NCI-H748 treated with DMSO at 0.1 percent for 48 hours (cell line): ENCODE measurements at regions not wholly inside any gene's neighbourhood (a gene's known extent, or its start where the extent isn't known, plus 50 kb on each side); places are given as distances from the start of the nearest gene placed in this dataset.
"Not testable (repeated sequence)": the region's sequence is repeated elsewhere in the genome, so short reads cannot be mapped to it uniquely, and the experiment has no call there.

Experiments used
- DNase-seq: peaks from one replicate; lab custom pipeline; 2025; lab: John Stamatoyannopoulos, UW

- DNase-seq: peak; percentile 83
Observed at GRCh38 chr20:16801919-16802651, 53.9 kb downstream of the OTOR start.

- DNase-seq: no peak
Observed at GRCh38 chr20:16802652-16802935, 54.4 kb downstream of the OTOR start.

- DNase-seq: peak; percentile 82
Observed at GRCh38 chr20:16803965-16804792, 56.0 kb downstream of the OTOR start.

GRCh38 chr20:16804793-16805187 lies 56.6 kb downstream of the OTOR start:
- DNase-seq: no peak

GRCh38 chr20:16806061-16806460 lies 57.9 kb downstream of the OTOR start:
- DNase-seq: no peak

GRCh38 chr20:16806886-16807285 lies 58.7 kb downstream of the OTOR start:
- no peak for DNase-seq

GRCh38 chr20:16808796-16809195 lies 60.6 kb downstream of the OTOR start:
- DNase-seq: no peak

GRCh38 chr20:16810216-16810615 lies 62.1 kb downstream of the OTOR start:
- DNase-seq: no peak

GRCh38 chr20:16816192-16816591 lies 68.0 kb downstream of the OTOR start:
- DNase-seq: no peak

- DNase-seq: no peak
Observed at GRCh38 chr20:16819483-16819882, 71.3 kb downstream of the OTOR start.

- peak; percentile 75 for DNase-seq
Observed at GRCh38 chr20:16821211-16822089, 73.3 kb downstream of the OTOR start.

GRCh38 chr20:16824664-16825063 lies 76.5 kb downstream of the OTOR start:
- no peak for DNase-seq

- no peak for DNase-seq
Observed at GRCh38 chr20:16828666-16829305, 80.6 kb downstream of the OTOR start.

- DNase-seq: not testable (repeated sequence)
Observed at GRCh38 chr20:16835690-16836089, 87.5 kb downstream of the OTOR start.

- no peak for DNase-seq
Observed at GRCh38 chr20:16842486-16843120, 94.4 kb downstream of the OTOR start.

GRCh38 chr20:16844406-16844805 lies 96.2 kb downstream of the OTOR start:
- DNase-seq: no peak

GRCh38 chr20:16846006-16846405 lies 97.8 kb downstream of the OTOR start:
- DNase-seq: no peak

GRCh38 chr20:16848061-16848460 lies 99.9 kb downstream of the OTOR start:
- DNase-seq: no peak

- no peak for DNase-seq
Observed at GRCh38 chr20:16848526-16848925, 100.4 kb downstream of the OTOR start.

- DNase-seq: no peak
Observed at GRCh38 chr20:16860914-16861313, 112.8 kb downstream of the OTOR start.

GRCh38 chr20:16861708-16862107 lies 113.5 kb downstream of the OTOR start:
- DNase-seq: no peak

GRCh38 chr20:16863303-16863702 lies 115.1 kb downstream of the OTOR start:
- no peak for DNase-seq
